ENCODE measurements at regions not wholly inside any gene's neighbourhood (a gene's known extent, or its start where the extent isn't known, plus 50 kb on each side); places are given as distances from the start of the nearest gene placed in this dataset.
A peak's percentile ranks its signal among the peaks of the same experiment; 100 is the strongest.

DNA sequence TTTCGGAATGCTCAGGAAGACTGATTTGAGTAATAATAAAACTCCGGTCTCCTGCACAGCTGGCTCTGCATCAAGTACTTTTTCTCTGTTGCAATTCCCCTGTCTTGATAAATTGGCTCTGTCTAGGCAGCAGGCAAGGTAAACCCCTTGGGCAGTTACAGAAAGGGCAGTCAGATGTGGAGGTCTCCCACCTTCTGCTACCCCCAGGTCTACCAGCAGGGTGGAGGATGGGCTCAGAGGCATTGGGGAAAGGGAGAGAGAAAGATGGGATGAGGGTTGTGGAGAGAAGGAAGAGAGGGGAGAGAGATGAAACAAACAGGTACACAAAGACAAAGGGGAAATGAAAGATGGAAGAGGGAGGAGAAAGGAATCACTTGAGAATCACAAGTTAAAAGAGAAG lies 156.8 kb downstream of the MIS18A start:
- H3K4me1 ChIP-seq (ENCODE audit: insufficient read depth), result no peaks in the 10 kb centered on the region
- 58 to 68% methylated on average over 2 of the region's 2 CpGs for WGBS, 2 experiments (ENCODE audit: low coverage in 1 of 2, low lambda C conversion rate in 2 of 2, missing lambda C conversion rate in 2 of 2)
- H3K79me2 ChIP-seq (ENCODE audit: insufficient read depth), result no peaks in the 10 kb centered on the region
- no peaks in the 10 kb centered on the region for H3K9me2 ChIP-seq (ENCODE audit: insufficient read depth)
- H4K20me1 ChIP-seq (ENCODE audit: insufficient read depth), result no peaks in the 10 kb centered on the region
- no peaks in the 10 kb centered on the region for H3K9me3 ChIP-seq (ENCODE audit: low read depth)
- in situ Hi-C loops (cut with MboI), result no loop called here
- no peak for DNase-seq
- TF ChIP-seq EZH2phosphoT487 (IDR thresholded peaks at IDR 0.05; ENCODE audit: insufficient read depth, low read depth), result no peak
- TF ChIP-seq EZH2 (IDR thresholded peaks at IDR 0.05; ENCODE audit: insufficient read depth, poor library complexity, severe bottlenecking), result no peak
- H2AFZ ChIP-seq, result no peak overlapping the region
- H3K4me3 ChIP-seq, result no peak overlapping the region
- H3K4me2 ChIP-seq (ENCODE audit: unreplicated experiment), result no peak overlapping the region
- no peak overlapping the region for H3K9ac ChIP-seq
- H3K27me3 ChIP-seq (replicated peaks; ENCODE audit: insufficient read depth), result no peaks in the 10 kb centered on the region
- no peaks in the 10 kb centered on the region for H3F3A ChIP-seq (ENCODE audit: insufficient read depth)
- H3K36me3 ChIP-seq (ENCODE audit: low read depth), result no peaks in the 10 kb centered on the region
- no peak overlapping the region for H3K27ac ChIP-seq

DNA sequence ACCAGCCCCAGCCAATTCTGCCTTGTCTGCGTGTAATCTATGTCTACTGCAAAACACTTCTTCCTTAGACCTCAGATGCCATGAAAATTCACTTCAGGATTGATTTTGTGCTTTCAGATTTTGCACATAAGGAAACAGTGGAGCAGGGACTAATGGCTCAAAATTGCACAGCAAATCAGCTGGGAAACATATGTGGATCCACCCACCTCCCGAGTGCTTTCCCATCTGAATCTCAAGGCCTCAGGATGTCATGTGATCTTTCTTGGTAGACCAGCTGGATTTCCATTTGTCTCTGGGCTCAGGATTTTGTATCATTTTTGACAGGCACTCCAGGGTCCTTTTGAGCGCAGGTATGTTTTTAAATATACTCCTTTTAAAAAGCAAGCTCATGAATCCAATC lies 158.6 kb downstream of the MIS18A start:
- Histone ChIP-seq H3K79me2 (ENCODE audit: insufficient read depth) (no peaks in the 10 kb centered on the region), H3K27me3 (replicated peaks; ENCODE audit: insufficient read depth) (no peaks in the 10 kb centered on the region), H3K4me3 (no peak overlapping the region), H3K9me3 (ENCODE audit: low read depth) (no peaks in the 10 kb centered on the region), H3F3A (ENCODE audit: insufficient read depth) (no peaks in the 10 kb centered on the region), H3K9me2 (ENCODE audit: insufficient read depth) (no peaks in the 10 kb centered on the region), H3K27ac (no peak overlapping the region), H3K4me1 (ENCODE audit: insufficient read depth) (no peaks in the 10 kb centered on the region), H3K36me3 (ENCODE audit: low read depth) (no peaks in the 10 kb centered on the region), H3K4me2 (ENCODE audit: unreplicated experiment) (no peak overlapping the region), H4K20me1 (ENCODE audit: insufficient read depth) (no peaks in the 10 kb centered on the region), H2AFZ (no peak overlapping the region), H3K9ac (no peak overlapping the region)
- TF ChIP-seq EZH2phosphoT487 (IDR thresholded peaks at IDR 0.05; ENCODE audit: insufficient read depth, low read depth) (no peak), EZH2 (IDR thresholded peaks at IDR 0.05; ENCODE audit: insufficient read depth, poor library complexity, severe bottlenecking) (no peak)
- 58 to 60% methylated on average over 3 of the region's 3 CpGs for WGBS, 2 experiments (ENCODE audit: low coverage in 1 of 2, low lambda C conversion rate in 2 of 2, missing lambda C conversion rate in 2 of 2)
- in situ Hi-C loops (cut with MboI), result no loop called here
- no peak for DNase-seq

DNA sequence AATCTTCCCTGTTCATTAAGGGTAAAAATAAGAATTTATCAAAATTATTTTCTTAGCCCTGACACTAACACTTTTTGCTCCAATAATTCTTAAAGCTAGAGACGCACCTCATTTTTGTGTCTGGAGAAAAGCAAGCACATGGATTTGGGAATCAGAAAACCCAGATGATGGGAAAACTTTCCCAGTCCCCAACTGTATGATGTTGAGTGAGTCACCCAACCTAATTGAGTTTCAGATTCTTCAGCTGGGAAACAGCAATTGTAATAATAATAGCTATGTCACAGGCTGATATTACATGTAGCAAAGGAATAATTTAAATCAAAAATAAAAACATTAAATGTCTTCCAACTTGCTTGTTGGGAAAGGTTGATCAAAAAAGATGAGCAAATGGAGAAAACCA lies 159.0 kb downstream of the MIS18A start:
- H3K36me3 ChIP-seq (ENCODE audit: low read depth), result no peaks in the 10 kb centered on the region
- no peak for DNase-seq
- no peak overlapping the region for H3K4me2 ChIP-seq (ENCODE audit: unreplicated experiment)
- TF ChIP-seq EZH2phosphoT487 (IDR thresholded peaks at IDR 0.05; ENCODE audit: insufficient read depth, low read depth) (no peak), EZH2 (IDR thresholded peaks at IDR 0.05; ENCODE audit: insufficient read depth, poor library complexity, severe bottlenecking) (no peak)
- H3K9ac ChIP-seq, result no peak overlapping the region
- H2AFZ ChIP-seq, result no peak overlapping the region
- in situ Hi-C loops (cut with MboI), result no loop called here
- no peaks in the 10 kb centered on the region for H3K9me2 ChIP-seq (ENCODE audit: insufficient read depth)
- no peaks in the 10 kb centered on the region for H3K4me1 ChIP-seq (ENCODE audit: insufficient read depth)
- H3F3A ChIP-seq (ENCODE audit: insufficient read depth), result no peaks in the 10 kb centered on the region
- H4K20me1 ChIP-seq (ENCODE audit: insufficient read depth), result no peaks in the 10 kb centered on the region
- whole genome bisulfite sequencing, 2 experiments (ENCODE audit: low coverage in 1 of 2, low lambda C conversion rate in 2 of 2, missing lambda C conversion rate in 2 of 2), result 73 to 85% methylated on average over 1 of the region's 1 CpG
- H3K79me2 ChIP-seq (ENCODE audit: insufficient read depth), result no peaks in the 10 kb centered on the region
- no peaks in the 10 kb centered on the region for H3K27me3 ChIP-seq (replicated peaks; ENCODE audit: insufficient read depth)
- H3K27ac ChIP-seq, result no peak overlapping the region
- H3K9me3 ChIP-seq (ENCODE audit: low read depth), result no peaks in the 10 kb centered on the region
- no peak overlapping the region for H3K4me3 ChIP-seq

DNA sequence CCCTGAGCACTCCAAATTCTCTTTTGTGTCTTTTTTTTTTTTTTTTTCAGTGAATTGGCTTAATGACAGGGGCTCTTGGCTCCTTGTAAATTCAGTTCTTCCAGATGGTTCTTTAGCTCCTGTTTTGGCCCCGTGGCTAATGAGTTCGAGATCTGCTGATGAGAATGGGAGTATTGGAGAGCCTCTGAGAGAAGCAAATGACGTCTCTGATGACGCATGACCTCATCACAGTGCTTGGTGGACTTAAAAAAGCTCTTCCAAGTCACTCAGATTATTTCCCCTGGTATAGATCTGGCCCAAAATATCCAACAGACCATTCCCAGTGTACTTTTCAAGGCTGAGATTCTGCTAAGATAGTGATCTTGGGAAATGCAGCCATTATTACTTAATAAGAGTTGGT lies 159.5 kb downstream of the MIS18A start:
- Histone ChIP-seq H3K9me3 (ENCODE audit: low read depth) (no peaks in the 10 kb centered on the region), H3K9ac (no peak overlapping the region), H3K4me2 (ENCODE audit: unreplicated experiment) (no peak overlapping the region), H2AFZ (no peak overlapping the region), H3K27ac (no peak overlapping the region), H4K20me1 (ENCODE audit: insufficient read depth) (no peaks in the 10 kb centered on the region), H3K4me3 (no peak overlapping the region), H3K36me3 (ENCODE audit: low read depth) (no peaks in the 10 kb centered on the region), H3K27me3 (replicated peaks; ENCODE audit: insufficient read depth) (no peaks in the 10 kb centered on the region), H3K79me2 (ENCODE audit: insufficient read depth) (no peaks in the 10 kb centered on the region), H3K9me2 (ENCODE audit: insufficient read depth) (no peaks in the 10 kb centered on the region), H3F3A (ENCODE audit: insufficient read depth) (no peaks in the 10 kb centered on the region), H3K4me1 (ENCODE audit: insufficient read depth) (no peaks in the 10 kb centered on the region)
- no peak for DNase-seq
- WGBS, 2 experiments (ENCODE audit: low coverage in 1 of 2, low lambda C conversion rate in 2 of 2, missing lambda C conversion rate in 2 of 2), result 18 to 24% methylated on average over 4 of the region's 4 CpGs
- in situ Hi-C loops (cut with MboI), result no loop called here
- TF ChIP-seq EZH2phosphoT487 (IDR thresholded peaks at IDR 0.05; ENCODE audit: insufficient read depth, low read depth) (no peak), EZH2 (IDR thresholded peaks at IDR 0.05; ENCODE audit: insufficient read depth, poor library complexity, severe bottlenecking) (no peak)

- DNase-seq, result peak; percentile 46
Measured at GRCh38 chr21:32114419-32115035, 164.3 kb downstream of the MIS18A start.

More at GRCh38 chr21:32114419-32115035, 164.3 kb downstream of the MIS18A start:
- no peaks in the 10 kb centered on the region for H3K9me3 ChIP-seq (ENCODE audit: low read depth)
- H4K20me1 ChIP-seq (ENCODE audit: insufficient read depth), result no peaks in the 10 kb centered on the region
- H3K4me3 ChIP-seq, result no peak overlapping the region
- no peaks in the 10 kb centered on the region for H3K79me2 ChIP-seq (ENCODE audit: insufficient read depth)
- no peaks in the 10 kb centered on the region for H3F3A ChIP-seq (ENCODE audit: insufficient read depth)
- H3K27ac ChIP-seq, result no peak overlapping the region
- in situ Hi-C loops (cut with MboI), result no loop called here
- 3 to 4% methylated on average over 11 of the region's 11 CpGs for WGBS, 2 experiments (ENCODE audit: low coverage in 1 of 2, low lambda C conversion rate in 2 of 2, missing lambda C conversion rate in 2 of 2)
- H2AFZ ChIP-seq, result no peak overlapping the region
- no peaks in the 10 kb centered on the region for H3K36me3 ChIP-seq (ENCODE audit: low read depth)
- H3K27me3 ChIP-seq (replicated peaks; ENCODE audit: insufficient read depth), result no peaks in the 10 kb centered on the region
- H3K9me2 ChIP-seq (ENCODE audit: insufficient read depth), result no peaks in the 10 kb centered on the region
- no peak overlapping the region for H3K9ac ChIP-seq
- no peak for TF ChIP-seq EZH2 (IDR thresholded peaks at IDR 0.05; ENCODE audit: insufficient read depth, poor library complexity, severe bottlenecking)
- no peak for TF ChIP-seq EZH2phosphoT487 (IDR thresholded peaks at IDR 0.05; ENCODE audit: insufficient read depth, low read depth)
- no peaks in the 10 kb centered on the region for H3K4me1 ChIP-seq (ENCODE audit: insufficient read depth)
- no peak overlapping the region for H3K4me2 ChIP-seq (ENCODE audit: unreplicated experiment)
